Stomach (tissue), 4 donors: ENCODE measurements at regions not wholly inside any gene's neighbourhood (a gene's known extent, or its start where the extent isn't known, plus 50 kb on each side); places are given as distances from the start of the nearest gene placed in this dataset.

Experiments used
- EP300 ChIP-seq: sonication (generic); formaldehyde crosslinking; IDR thresholded peaks from one replicate; pipeline ENCODE4 v1.6.1; 2017; ENCODE audit warnings: antibody characterized with exemption
- POLR2A ChIP-seq, 4 donors: fragments of 450-650 bp; IDR thresholded peaks; one replicate each; pipeline ENCODE4 v1.6.1; 2016; ENCODE audit warnings: antibody characterized with exemption in 4 of 4, control low read depth in 2 of 4, mild to moderate bottlenecking in 1 of 4, moderate library complexity in 1 of 4
- TF ChIP-seq, protein P1 (sequence below), 7 experiments: fragments of 450-650 bp in 4 of 7; fragments of 200-600 bp in 3 of 7; sonication (generic) in 3 of 7; IDR thresholded peaks; one replicate each; pipeline ENCODE4 v1.5.1; 2016 to 2019; ENCODE audit warnings: antibody characterized with exemption in 7 of 7, control low read depth in 2 of 7, mild to moderate bottlenecking in 1 of 7

DNA sequence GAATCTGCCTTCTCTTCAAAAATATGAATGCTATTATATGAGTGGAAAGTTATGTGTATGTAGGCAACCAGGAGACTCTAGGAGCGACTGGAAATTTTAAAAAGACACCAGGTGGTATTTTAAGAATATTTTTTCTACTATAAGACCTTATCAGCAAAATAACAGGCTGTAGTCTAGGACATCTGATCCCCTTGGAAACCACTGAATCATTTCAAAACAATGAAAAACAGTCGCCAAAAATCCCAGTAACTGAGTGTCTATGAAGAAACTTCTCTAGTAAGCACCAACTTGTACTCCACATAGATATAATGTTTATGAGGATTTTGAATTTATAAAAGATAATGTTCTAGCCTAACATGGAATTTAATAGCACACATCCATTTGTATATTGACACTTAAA lies 358.5 kb downstream of the GPATCH2 start:
- TF ChIP-seq, protein P1, sequence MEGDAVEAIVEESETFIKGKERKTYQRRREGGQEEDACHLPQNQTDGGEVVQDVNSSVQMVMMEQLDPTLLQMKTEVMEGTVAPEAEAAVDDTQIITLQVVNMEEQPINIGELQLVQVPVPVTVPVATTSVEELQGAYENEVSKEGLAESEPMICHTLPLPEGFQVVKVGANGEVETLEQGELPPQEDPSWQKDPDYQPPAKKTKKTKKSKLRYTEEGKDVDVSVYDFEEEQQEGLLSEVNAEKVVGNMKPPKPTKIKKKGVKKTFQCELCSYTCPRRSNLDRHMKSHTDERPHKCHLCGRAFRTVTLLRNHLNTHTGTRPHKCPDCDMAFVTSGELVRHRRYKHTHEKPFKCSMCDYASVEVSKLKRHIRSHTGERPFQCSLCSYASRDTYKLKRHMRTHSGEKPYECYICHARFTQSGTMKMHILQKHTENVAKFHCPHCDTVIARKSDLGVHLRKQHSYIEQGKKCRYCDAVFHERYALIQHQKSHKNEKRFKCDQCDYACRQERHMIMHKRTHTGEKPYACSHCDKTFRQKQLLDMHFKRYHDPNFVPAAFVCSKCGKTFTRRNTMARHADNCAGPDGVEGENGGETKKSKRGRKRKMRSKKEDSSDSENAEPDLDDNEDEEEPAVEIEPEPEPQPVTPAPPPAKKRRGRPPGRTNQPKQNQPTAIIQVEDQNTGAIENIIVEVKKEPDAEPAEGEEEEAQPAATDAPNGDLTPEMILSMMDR (IDR thresholded peaks at IDR 0.05), result no peak
- no peak for TF ChIP-seq POLR2A (IDR thresholded peaks at IDR 0.05)
- TF ChIP-seq EP300, result no peak
